ENCODE measurements at regions not wholly inside any gene's neighbourhood (a gene's known extent, or its start where the extent isn't known, plus 50 kb on each side); places are given as distances from the start of the nearest gene placed in this dataset.

DNA sequence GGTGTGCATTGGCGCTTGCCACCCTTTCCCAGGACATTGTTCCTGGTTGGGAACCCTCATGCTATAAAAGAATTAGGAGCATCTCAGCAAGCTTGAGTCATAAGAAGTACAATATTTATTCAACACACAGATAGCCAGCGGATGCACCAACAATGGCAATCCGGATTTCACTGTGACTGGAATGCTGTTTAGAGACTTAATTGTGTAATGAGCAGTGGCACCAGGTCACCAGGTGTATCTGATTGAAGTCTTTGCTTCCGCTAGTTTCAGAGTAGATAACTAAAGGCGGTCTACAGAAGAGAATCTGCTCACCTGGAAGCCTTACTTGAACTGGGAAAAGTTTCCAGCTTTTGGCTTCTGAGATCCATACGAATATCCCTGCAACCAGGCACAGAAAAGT is 772.3 kb upstream of the GHITM start (continued):
- TF ChIP-seq CHD7 (IDR thresholded peaks at IDR 0.05; ENCODE audit: insufficient replicate concordance, low read length) (no peak), KDM1A (IDR thresholded peaks at IDR 0.05; ENCODE audit: borderline replicate concordance, low read length) (no peak)
